ENCODE measurements at regions not wholly inside any gene's neighbourhood (a gene's known extent, or its start where the extent isn't known, plus 50 kb on each side); places are given as distances from the start of the nearest gene placed in this dataset.

DNA sequence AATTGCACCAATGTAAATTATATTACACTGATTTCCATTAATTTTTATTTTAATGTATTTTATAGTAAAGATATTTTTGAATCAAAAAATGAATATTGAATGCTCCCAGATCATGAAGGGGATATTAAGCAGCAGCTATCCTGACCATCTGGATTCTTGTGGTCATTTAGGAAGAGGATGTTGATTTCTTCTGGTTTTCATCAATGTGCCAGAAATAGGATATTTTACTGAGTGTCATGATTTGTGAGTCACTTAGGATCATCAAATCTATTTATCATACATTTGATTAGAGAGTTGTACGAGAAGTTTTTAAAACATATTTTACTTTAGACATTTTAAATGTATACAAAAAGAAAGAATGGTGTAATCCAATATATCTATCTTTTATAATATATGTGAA, 366.3 kb upstream of the CHRM2 start:
- no peak overlapping the region for H3K4me3 ChIP-seq (ENCODE audit: low read depth, low read length)
- DNase-seq (ENCODE audit: low read depth), result no peak
- TF ChIP-seq, protein P1, sequence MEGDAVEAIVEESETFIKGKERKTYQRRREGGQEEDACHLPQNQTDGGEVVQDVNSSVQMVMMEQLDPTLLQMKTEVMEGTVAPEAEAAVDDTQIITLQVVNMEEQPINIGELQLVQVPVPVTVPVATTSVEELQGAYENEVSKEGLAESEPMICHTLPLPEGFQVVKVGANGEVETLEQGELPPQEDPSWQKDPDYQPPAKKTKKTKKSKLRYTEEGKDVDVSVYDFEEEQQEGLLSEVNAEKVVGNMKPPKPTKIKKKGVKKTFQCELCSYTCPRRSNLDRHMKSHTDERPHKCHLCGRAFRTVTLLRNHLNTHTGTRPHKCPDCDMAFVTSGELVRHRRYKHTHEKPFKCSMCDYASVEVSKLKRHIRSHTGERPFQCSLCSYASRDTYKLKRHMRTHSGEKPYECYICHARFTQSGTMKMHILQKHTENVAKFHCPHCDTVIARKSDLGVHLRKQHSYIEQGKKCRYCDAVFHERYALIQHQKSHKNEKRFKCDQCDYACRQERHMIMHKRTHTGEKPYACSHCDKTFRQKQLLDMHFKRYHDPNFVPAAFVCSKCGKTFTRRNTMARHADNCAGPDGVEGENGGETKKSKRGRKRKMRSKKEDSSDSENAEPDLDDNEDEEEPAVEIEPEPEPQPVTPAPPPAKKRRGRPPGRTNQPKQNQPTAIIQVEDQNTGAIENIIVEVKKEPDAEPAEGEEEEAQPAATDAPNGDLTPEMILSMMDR (IDR thresholded peaks at IDR 0.05; ENCODE audit: insufficient read depth, low read depth, low read length, missing control alignments), result no peak

DNA sequence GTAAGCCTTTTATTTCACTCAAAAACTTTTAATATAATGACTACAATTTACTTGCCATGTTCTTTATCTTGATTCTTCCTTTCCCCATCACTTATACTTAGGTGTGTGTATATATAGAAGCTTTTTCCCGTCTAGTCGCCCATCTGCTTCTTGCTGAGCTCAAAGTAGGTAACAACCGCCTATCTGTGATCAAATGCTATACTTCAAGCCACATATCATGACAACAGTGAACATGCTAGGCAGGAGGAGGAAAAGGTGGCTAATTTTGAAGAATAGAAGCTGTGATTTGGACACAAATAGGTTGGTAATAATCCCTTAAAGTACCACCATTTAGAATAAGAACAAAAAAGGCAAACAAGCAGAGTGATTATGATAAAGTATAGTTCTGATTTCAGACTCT, 367.3 kb upstream of the CHRM2 start:
- TF ChIP-seq, protein P1 (IDR thresholded peaks at IDR 0.05; ENCODE audit: insufficient read depth, low read depth, low read length, missing control alignments), result no peak
- DNase-seq (ENCODE audit: low read depth), result no peak
- no peak overlapping the region for H3K4me3 ChIP-seq (ENCODE audit: low read depth, low read length)

DNA sequence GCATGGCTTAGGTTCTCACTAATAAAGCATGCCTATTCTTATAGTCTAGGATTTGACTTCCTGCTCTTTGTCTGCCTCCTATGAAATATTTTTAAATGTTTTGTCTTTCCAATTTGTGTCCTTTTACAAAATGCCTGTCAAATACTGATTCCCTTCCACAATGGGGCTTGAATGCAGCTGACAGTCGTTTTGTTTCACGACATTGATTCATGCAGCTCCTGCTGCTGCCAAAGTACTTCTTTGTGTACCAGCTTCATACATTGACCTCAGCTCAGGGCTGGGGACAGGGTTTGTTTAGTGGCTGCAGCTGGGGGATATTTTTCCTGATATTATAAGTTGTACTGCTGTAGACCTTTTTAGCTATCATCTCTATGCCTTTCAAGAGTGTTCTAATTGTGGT, 371.9 kb upstream of the CHRM2 start:
- DNase-seq (ENCODE audit: low read depth), result no peak
- TF ChIP-seq, protein P1 (IDR thresholded peaks at IDR 0.05; ENCODE audit: insufficient read depth, low read depth, low read length, missing control alignments), result no peak
- no peak overlapping the region for H3K4me3 ChIP-seq (ENCODE audit: low read depth, low read length)

DNA sequence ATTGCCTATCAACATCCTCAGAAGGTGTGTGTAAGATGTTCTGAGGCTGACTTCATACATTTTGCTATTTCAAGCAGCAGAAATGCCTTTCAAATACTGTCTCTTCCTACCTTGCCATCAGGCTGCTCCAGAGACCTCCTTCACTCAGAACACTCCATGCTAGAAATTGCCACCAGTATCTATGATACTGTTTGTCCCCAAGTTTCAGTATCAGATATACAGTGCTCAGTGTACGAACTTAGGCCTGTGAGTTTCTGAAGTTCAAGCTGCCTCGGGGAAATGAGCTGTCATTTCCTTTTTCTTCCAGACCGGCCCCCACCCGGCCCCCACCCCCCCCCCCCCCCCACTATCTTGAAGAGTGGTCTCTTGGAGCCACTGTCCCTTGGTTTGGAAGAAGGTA, 373.4 kb upstream of the CHRM2 start:
- DNase-seq (ENCODE audit: low read depth), result no peak
- H3K4me3 ChIP-seq (ENCODE audit: low read depth, low read length), result no peak overlapping the region
- TF ChIP-seq, protein P1 (IDR thresholded peaks at IDR 0.05; ENCODE audit: insufficient read depth, low read depth, low read length, missing control alignments), result no peak

DNA sequence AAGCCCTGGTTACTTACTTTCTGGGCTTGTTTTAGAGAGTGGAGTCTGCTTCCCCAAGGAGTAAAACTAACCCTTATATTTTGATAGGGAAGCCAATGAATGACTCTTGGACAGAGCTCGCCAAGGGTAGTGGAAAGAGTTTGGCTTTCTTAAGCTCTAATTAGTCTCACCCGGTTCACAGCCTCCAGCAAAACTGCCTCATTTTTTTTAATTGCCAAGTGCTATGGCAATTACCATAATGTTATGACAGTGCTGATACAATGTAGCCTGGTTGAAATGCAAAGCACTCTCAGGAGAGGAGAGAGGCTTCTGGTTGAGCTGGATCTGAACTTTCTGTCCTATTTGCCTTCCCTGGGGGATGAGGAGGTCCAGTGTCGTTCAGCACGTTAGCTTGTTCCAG, 376.1 kb upstream of the CHRM2 start:
- H3K4me3 ChIP-seq (ENCODE audit: low read depth, low read length), result no peak overlapping the region
- no peak for DNase-seq (ENCODE audit: low read depth)
- TF ChIP-seq, protein P1 (IDR thresholded peaks at IDR 0.05; ENCODE audit: insufficient read depth, low read depth, low read length, missing control alignments), result no peak

DNA sequence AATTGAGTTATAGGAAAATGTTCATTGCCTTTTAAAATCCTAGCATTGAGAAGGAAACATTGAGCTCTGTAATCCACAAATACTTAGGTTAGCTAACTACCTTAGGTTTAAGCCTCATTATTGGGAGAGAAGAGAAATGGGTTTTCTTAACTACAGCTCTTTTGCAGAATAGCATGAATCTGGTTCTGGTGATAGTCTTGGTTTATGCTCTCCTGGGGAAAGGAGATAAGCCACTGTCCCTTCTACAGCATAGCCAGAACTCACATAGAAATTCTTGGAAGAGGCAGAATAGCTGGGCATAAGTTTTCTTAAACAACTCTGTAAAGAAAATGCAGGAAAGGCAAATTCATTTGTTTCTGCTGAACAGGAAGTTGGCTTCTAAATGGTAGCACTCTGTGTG, 378.6 kb upstream of the CHRM2 start:
- no peak for DNase-seq (ENCODE audit: low read depth)
- no peak overlapping the region for H3K4me3 ChIP-seq (ENCODE audit: low read depth, low read length)
- TF ChIP-seq, protein P1 (IDR thresholded peaks at IDR 0.05; ENCODE audit: insufficient read depth, low read depth, low read length, missing control alignments), result no peak

DNA sequence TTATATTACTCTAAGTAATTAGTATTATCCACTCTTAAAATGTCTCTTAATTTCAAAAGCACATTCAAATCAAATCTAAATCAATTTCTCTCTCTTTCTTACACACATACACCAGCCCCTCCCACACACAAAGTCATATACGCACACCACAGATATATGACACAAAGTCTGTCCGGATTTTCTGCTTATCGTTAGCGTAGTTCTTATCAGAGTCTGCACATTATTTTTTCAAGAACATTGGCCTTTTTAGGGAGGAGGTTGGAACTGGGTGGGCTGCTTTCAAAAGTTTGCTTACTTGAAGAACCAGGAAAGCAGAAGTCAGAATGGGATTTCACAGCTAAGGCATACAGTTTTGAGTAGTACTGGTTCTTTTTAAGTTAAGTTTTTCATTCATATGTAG, 387.6 kb upstream of the CHRM2 start:
- TF ChIP-seq, protein P1 (IDR thresholded peaks at IDR 0.05; ENCODE audit: insufficient read depth, low read depth, low read length, missing control alignments), result no peak
- no peak for DNase-seq (ENCODE audit: low read depth)
- H3K4me3 ChIP-seq (ENCODE audit: low read depth, low read length), result no peak overlapping the region

Data from GM12865 (cell line).